HepG2 (cell line): ENCODE measurements at regions not wholly inside any gene's neighbourhood (a gene's known extent, or its start where the extent isn't known, plus 50 kb on each side); places are given as distances from the start of the nearest gene placed in this dataset.

Experiments
- ATAC-seq: fragments of 200-7000 bp; cut with Tn5 transposase; 3 replicates; pipeline ENCODE4 v1.9.1; 2020; ENCODE audit warnings: mild to moderate bottlenecking, moderate library complexity
- BruUV-seq: library from RNA; stranded (reverse); fragments of 400-500 nt; replicated peaks from 2 replicates; lab custom pipeline; 2021; lab: Mats Ljungman, UMichigan
- CTCF ChIA-PET: fragments of 300-600 bp; formaldehyde crosslinking; extraction: SDS; loops from one replicate; lab custom pipeline; 2021; ENCODE audit warnings: low total read pairs, inconsistent platforms, low intra/inter-chr PET ratio; lab: Yijun Ruan, JAX
- POLR2A ChIA-PET: fragments of 350-600 bp; sonication (Branson Sonifier 250); formaldehyde crosslinking; loops from one replicate; lab custom pipeline; 2020; ENCODE audit warnings: antibody characterized with exemption, inconsistent platforms; lab: Yijun Ruan, JAX
- DNase-seq: peaks from one replicate; pipeline ENCODE4 v3.0.0-alpha.2; 2015; ENCODE audit warnings: low spot score
- FAIRE-seq: peaks from 3 replicates; lab custom pipeline; 2011; peaks lifted over from hg19 to GRCh38; lab: Jason Lieb, UNC
- H2AFZ ChIP-seq: one replicate; pipeline ENCODE4 v1.6.1; 2011; ENCODE audit warnings: low read length, inconsistent platforms
- H3K27ac ChIP-seq: fragments of 300-600 bp; 3 replicates; pipeline ENCODE4 v1.8.0; 2011; ENCODE audit warnings: mixed run types, mild to moderate bottlenecking, mixed read lengths, low read length, inconsistent platforms; ENCODE audit not compliant: insufficient read depth; ENCODE audit errors: extremely low read length
- H3K27me3 ChIP-seq, 2 experiments: fragments of 200-600 bp in 1 of 2; 2 replicates in 1 of 2; 3 replicates in 1 of 2; pipeline versions ENCODE4 v1.6.0 to v1.8.0; 2011; ENCODE audit warnings: low read length in 2 of 2, mild to moderate bottlenecking in 2 of 2, moderate library complexity in 2 of 2, inconsistent platforms in 1 of 2; ENCODE audit not compliant: insufficient read depth in 2 of 2, control insufficient read depth in 1 of 2
- H3K36me3 ChIP-seq, 2 experiments: fragments of 200-600 bp in 1 of 2; replicated peaks in 1 of 2; 2 replicates in 1 of 2; 3 replicates in 1 of 2; pipeline versions ENCODE4 v1.5.1 to v1.8.0; 2011; ENCODE audit warnings: low read length in 2 of 2, inconsistent platforms in 1 of 2; ENCODE audit not compliant: insufficient read depth in 2 of 2, control insufficient read depth in 1 of 2
- H3K4me1 ChIP-seq: 2 replicates; pipeline ENCODE4 v1.5.1; 2012; ENCODE audit warnings: low read length, inconsistent platforms; ENCODE audit not compliant: insufficient read depth
- H3K4me2 ChIP-seq: 2 replicates; pipeline ENCODE4 v1.6.0; 2011; ENCODE audit warnings: low read depth, low read length, inconsistent platforms
- H3K4me3 ChIP-seq, 3 experiments: fragments of 200-600 bp in 1 of 3; sonication (generic), shearing (Covaris generic) in 1 of 3; replicated peaks in 1 of 3; 2 replicates each; pipeline ENCODE4 v1.5.1; 2011 to 2016; ENCODE audit warnings: low read length in 3 of 3, inconsistent platforms in 2 of 3, low read depth in 2 of 3, mild to moderate bottlenecking in 2 of 3, control low read depth in 1 of 3, mixed read lengths in 1 of 3; ENCODE audit not compliant: insufficient read depth in 1 of 3
- H3K79me2 ChIP-seq: one replicate; pipeline ENCODE4 v1.6.1; 2011; ENCODE audit warnings: low read length, inconsistent platforms; ENCODE audit not compliant: insufficient read depth
- H3K9ac ChIP-seq: 2 replicates; pipeline ENCODE4 v1.6.0; 2011; ENCODE audit warnings: mild to moderate bottlenecking, low read depth, low read length, inconsistent platforms; ENCODE audit not compliant: insufficient read depth
- H3K9me3 ChIP-seq: 2 replicates; pipeline ENCODE4 v1.5.1; 2012; ENCODE audit warnings: mild to moderate bottlenecking, low read length
- H4K20me1 ChIP-seq: 2 replicates; pipeline ENCODE4 v1.6.0; 2011; ENCODE audit warnings: inconsistent platforms, mild to moderate bottlenecking, low read length, moderate library complexity; ENCODE audit not compliant: insufficient read depth
- ARHGAP35 ChIP-seq: sonication (generic); formaldehyde crosslinking; IDR thresholded peaks from 2 replicates; pipeline ENCODE4 v1.9.0; 2022; ENCODE audit warnings: mild to moderate bottlenecking, inconsistent platforms, moderate library complexity, missing genetic modification reagents, borderline replicate concordance
- ATF7 ChIP-seq, 2 experiments: fragments of 450-650 bp in 1 of 2; sonication (generic) in 1 of 2; formaldehyde crosslinking in 1 of 2; IDR thresholded peaks; 2 replicates each; pipeline versions ENCODE4 v1.4.0 to v1.6.1; 2016 to 2020; ENCODE audit warnings: antibody characterized with exemption in 1 of 2, mild to moderate bottlenecking in 1 of 2, missing genetic modification reagents in 1 of 2
- HNRNPK ChIP-seq: fragments of 200-400 bp; formaldehyde crosslinking; IDR thresholded peaks from 2 replicates; pipeline ENCODE4 v1.6.1; 2018; ENCODE audit warnings: low read length, low read depth, moderate library complexity, mild to moderate bottlenecking; ENCODE audit not compliant: poor library complexity, severe bottlenecking
- MAF1 ChIP-seq: sonication (generic); formaldehyde crosslinking; IDR thresholded peaks from 2 replicates; pipeline ENCODE4 v1.5.0; 2020; ENCODE audit warnings: missing genetic modification reagents, borderline replicate concordance
- MAFF ChIP-seq: IDR thresholded peaks from 2 replicates; pipeline ENCODE4 v1.6.1; 2011; ENCODE audit warnings: low read depth, low read length, improper control_type of control experiment
- MAFK ChIP-seq, 2 experiments: IDR thresholded peaks in 1 of 2; conservative IDR thresholded peaks in 1 of 2; 2 replicates each; pipeline ENCODE4 v1.6.1; 2011; ENCODE audit warnings: improper control_type of control experiment in 2 of 2, low read length in 2 of 2
- MIER2 ChIP-seq: IDR thresholded peaks from 2 replicates; pipeline ENCODE4 v1.6.1; 2016; ENCODE audit warnings: missing biosample characterization, missing genetic modification reagents
- PHF21A ChIP-seq: sonication (generic); formaldehyde crosslinking; IDR thresholded peaks from 2 replicates; pipeline ENCODE4 v1.5.0; 2020; ENCODE audit warnings: mild to moderate bottlenecking, missing genetic modification reagents
- RBM39 ChIP-seq: fragments of 200-400 bp; formaldehyde crosslinking; IDR thresholded peaks from one replicate; pipeline ENCODE4 v1.6.1; 2018; ENCODE audit warnings: antibody characterized with exemption, mild to moderate bottlenecking, low read depth, low read length; ENCODE audit not compliant: poor library complexity, severe bottlenecking
- TAF15 ChIP-seq: fragments of 200-400 bp; formaldehyde crosslinking; IDR thresholded peaks from one replicate; pipeline ENCODE4 v1.6.1; 2018; ENCODE audit warnings: mild to moderate bottlenecking, low read depth, low read length; ENCODE audit not compliant: poor library complexity, severe bottlenecking
- TSC22D2 ChIP-seq: sonication (generic); formaldehyde crosslinking; IDR thresholded peaks from 2 replicates; pipeline ENCODE4 v1.5.1; 2020; ENCODE audit warnings: missing genetic modification reagents, mild to moderate bottlenecking, borderline replicate concordance
- ZNF556 ChIP-seq: sonication (generic); formaldehyde crosslinking; IDR thresholded peaks from 2 replicates; pipeline ENCODE4 v1.4.0; 2020; ENCODE audit warnings: mild to moderate bottlenecking, missing genetic modification reagents, borderline replicate concordance
- ZNF567 ChIP-seq: sonication (generic); formaldehyde crosslinking; IDR thresholded peaks from 2 replicates; pipeline ENCODE4 v1.8.1; 2023; ENCODE audit warnings: mild to moderate bottlenecking, missing genetic modification reagents, borderline replicate concordance
- ZSCAN31 ChIP-seq: sonication (generic); formaldehyde crosslinking; IDR thresholded peaks from 2 replicates; pipeline ENCODE4 v1.5.0; 2020; ENCODE audit warnings: low read depth, mild to moderate bottlenecking, missing genetic modification reagents
- WGBS: methylation state at CpG from one replicate; pipeline ENCODE4 v1.1.6; 2017; ENCODE audit warnings: low lambda C conversion rate; 5-methylcytosine and 5-hydroxymethylcytosine counted together
- in situ Hi-C: cut with HindIII; loops from 2 replicates; pipeline ENCODE4 v1.10.0; 2017; ENCODE audit warnings: low pct_unique_long_range_greater_than_20kb; ENCODE audit not compliant: extremely low pct_ligation_motif_present
- intact Hi-C: fragments of 100-400 bp; cut with micrococcal nuclease; formaldehyde crosslinking; loops from one replicate; pipeline ENCODE4 v1.10.0; 2022; ENCODE audit not compliant: unreplicated experiment

DNA sequence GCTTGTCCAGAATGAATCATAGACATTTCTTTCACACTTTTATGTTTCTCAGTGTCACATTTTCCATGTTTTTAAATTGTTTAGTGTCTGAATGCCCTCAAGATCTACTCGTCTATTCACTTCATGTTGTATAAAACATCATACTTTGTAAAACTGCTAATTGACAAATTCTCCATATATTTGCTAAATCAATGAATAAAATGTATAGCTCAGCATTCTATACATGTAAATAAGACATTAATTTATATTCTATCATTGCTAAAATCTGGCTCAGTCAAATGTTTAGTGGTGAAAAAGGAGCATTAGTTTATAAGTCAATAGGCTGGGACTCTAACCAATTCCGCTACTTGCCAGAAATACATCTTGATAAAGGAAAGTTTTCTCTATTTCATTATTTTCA, 379.6 kb downstream of the NAF1 start:
- no peaks in the 10 kb centered on the region for H3K79me2 ChIP-seq
- ATAC-seq (no peak), DNase-seq (no peak)
- H3K27me3 ChIP-seq, result no peaks in the 10 kb centered on the region
- TF ChIP-seq MAFK (conservative IDR thresholded peaks at IDR 0.05 in 1 of 2, IDR thresholded peaks at IDR 0.05 in 1 of 2; ENCODE audit: low read length in 2 of 2), result peak in 1 of 2 experiments; percentile 60; a peak in 2 of 4 replicates
- no peak for TF ChIP-seq ZSCAN31 (CRISPR knock-in tag)
- peak; percentile 51; the same call in 1 of the 2 replicates for TF ChIP-seq MAFF
- TF ChIP-seq, all 625 proteins: peak for 2
- ChIA-PET CTCF (no interaction called here), POLR2A (no interaction called here)
- H3K36me3 ChIP-seq, result no peaks in the 10 kb centered on the region
- no peak overlapping the region for H3K27ac ChIP-seq
- no peak overlapping the region for H3K4me2 ChIP-seq
- H3K9me3 ChIP-seq, result no peaks in the 10 kb centered on the region
- BruUV-seq, result no TSS peak
- no peaks in the 10 kb centered on the region for H4K20me1 ChIP-seq
- FAIRE-seq, result no peak
- H3K9ac ChIP-seq, result no peak overlapping the region
- no peak overlapping the region for H3K4me3 ChIP-seq
- in situ Hi-C loops, result no loop called here
- WGBS, result 4% methylated on average over 2 of the region's 2 CpGs
- no peaks in the 10 kb centered on the region for H3K4me1 ChIP-seq
- intact Hi-C loops, result no loop called here
- no peak overlapping the region for H2AFZ ChIP-seq

GRCh38 chr4:162782778-162783525, 383.7 kb downstream of the NAF1 start:
- Histone ChIP-seq H3K79me2 (no peaks in the 10 kb centered on the region), H3K36me3 (no peaks in the 10 kb centered on the region), H3K4me3 (no peak overlapping the region), H2AFZ (no peak overlapping the region), H3K4me1 (no peaks in the 10 kb centered on the region), H4K20me1 (no peaks in the 10 kb centered on the region), H3K27ac (no peak overlapping the region), H3K4me2 (no peak overlapping the region), H3K9ac (no peak overlapping the region)
- no peak for ATAC-seq
- no peak for DNase-seq
- CTCF ChIA-PET, result no interaction called here
- TF ChIP-seq TAF15 (no peak), ATF7 (IDR thresholded peaks at IDR 0.05) (no peak), ATF7 (CRISPR knock-in tag; IDR thresholded peaks at IDR 0.05) (no peak), ZNF567 (no peak), PHF21A (CRISPR knock-in tag) (no peak), MIER2 (no peak), RBM39 (no peak), ARHGAP35 (CRISPR knock-in tag) (no peak), TSC22D2 (CRISPR knock-in tag) (no peak), ZNF556 (CRISPR knock-in tag) (no peak), HNRNPK (no peak), MAF1 (CRISPR knock-in tag) (no peak)
- TF ChIP-seq, all 625 proteins: peak for 0
- 2% methylated on average over 7 of the region's 7 CpGs for WGBS
- no TSS peak for BruUV-seq
- POLR2A ChIA-PET, result no interaction called here
- no peak for FAIRE-seq
- in situ Hi-C loops (no loop called here), intact Hi-C loops (no loop called here)
- Histone ChIP-seq H3K9me3 (no peaks in the 10 kb centered on the region), H3K27me3 (no peaks in the 10 kb centered on the region)
